Ovary (tissue), 3 donors: ENCODE measurements at regions not wholly inside any gene's neighbourhood (a gene's known extent, or its start where the extent isn't known, plus 50 kb on each side); places are given as distances from the start of the nearest gene placed in this dataset.

Experiments
- CTCF ChIP-seq, 3 donors: fragments of 450-650 bp in 2 of 3; fragments of 200-600 bp in 1 of 3; IDR thresholded peaks; one replicate each; pipeline versions ENCODE4 v1.5.1 to v1.8.0; 2016 to 2022; ENCODE audit warnings: antibody characterized with exemption in 3 of 3, mild to moderate bottlenecking in 1 of 3
- EP300 ChIP-seq: sonication (generic); formaldehyde crosslinking; IDR thresholded peaks from one replicate; pipeline ENCODE4 v1.6.1; 2017; ENCODE audit warnings: antibody characterized with exemption
- POLR2A ChIP-seq: fragments of 450-650 bp; IDR thresholded peaks from one replicate; pipeline ENCODE4 v1.6.1; 2017; ENCODE audit warnings: antibody characterized with exemption, mild to moderate bottlenecking, moderate library complexity
- donor health status: DM: no; HTN: no; CAD: no.

- TF ChIP-seq CTCF (IDR thresholded peaks at IDR 0.05) (no peak), POLR2A (no peak), EP300 (no peak)
Observed at GRCh38 chr6:167746390-167746907, 80.3 kb upstream of the AFDN start.
